NT2/D1 (cell line): ENCODE measurements at regions not wholly inside any gene's neighbourhood (a gene's known extent, or its start where the extent isn't known, plus 50 kb on each side); places are given as distances from the start of the nearest gene placed in this dataset.
"Not testable (repeated sequence)": the region's sequence is repeated elsewhere in the genome, so short reads cannot be mapped to it uniquely, and the experiment has no call there.

Source experiments
- DNase-seq: peaks from one replicate; pipeline ENCODE4 v3.0.0-alpha.2; 2011; ENCODE audit warnings: low read depth, low spot score
- H3K27me3 ChIP-seq: 2 replicates; pipeline ENCODE4 v1.6.0; 2011; ENCODE audit warnings: mild to moderate bottlenecking; ENCODE audit not compliant: insufficient read length, insufficient read depth
- H3K36me3 ChIP-seq: 2 replicates; pipeline ENCODE4 v1.6.1; 2011; ENCODE audit warnings: mild to moderate bottlenecking, low read length, mixed read lengths; ENCODE audit not compliant: insufficient read depth, insufficient read length
- H3K4me1 ChIP-seq: 2 replicates; pipeline ENCODE4 v1.5.1; 2011; ENCODE audit not compliant: insufficient read depth, insufficient read length
- H3K4me3 ChIP-seq: 2 replicates; pipeline ENCODE4 v1.5.1; 2011; ENCODE audit warnings: low read depth; ENCODE audit not compliant: insufficient read length
- H3K9ac ChIP-seq: 2 replicates; pipeline ENCODE4 v1.6.0; 2011; ENCODE audit warnings: low read depth; ENCODE audit not compliant: insufficient read length
- H3K9me3 ChIP-seq: 2 replicates; pipeline ENCODE4 v1.5.1; 2011; ENCODE audit warnings: mild to moderate bottlenecking, low read length; ENCODE audit not compliant: insufficient read depth
- SUZ12 ChIP-seq: IDR thresholded peaks from 2 replicates; pipeline ENCODE4 v1.6.1; 2011; ENCODE audit not compliant: insufficient read length, insufficient read depth; ENCODE audit errors: extremely low read depth
- YY1 ChIP-seq: IDR thresholded peaks from 2 replicates; pipeline ENCODE4 v1.6.1; 2011; ENCODE audit not compliant: insufficient read length, insufficient read depth
- ZNF274 ChIP-seq: IDR thresholded peaks from 2 replicates; pipeline ENCODE4 v1.6.1; 2011; ENCODE audit warnings: mild to moderate bottlenecking, low read depth, low read length

- no peaks in the 10 kb centered on the region for H3K9me3 ChIP-seq
- H3K4me3 ChIP-seq = no peak overlapping the region
- no peak for DNase-seq
- H3K27me3 ChIP-seq = no peaks in the 10 kb centered on the region
- TF ChIP-seq ZNF274 = no peak
- H3K36me3 ChIP-seq = peaks cover 68% of the 10 kb centered on the region
- H3K4me1 ChIP-seq = no peaks in the 10 kb centered on the region
- H3K9ac ChIP-seq = no peak overlapping the region
Observed at GRCh38 chrX:74216421-74216820, 87.6 kb upstream of the ZCCHC13 start.

- no peak overlapping the region for H3K9ac ChIP-seq
- no peaks in the 10 kb centered on the region for H3K27me3 ChIP-seq
- H3K9me3 ChIP-seq = no peaks in the 10 kb centered on the region
- no peak for TF ChIP-seq ZNF274
- no peak for TF ChIP-seq YY1
- TF ChIP-seq SUZ12 = no peak
- H3K4me1 ChIP-seq = no peaks in the 10 kb centered on the region
- no peak for DNase-seq
- peaks cover 45% of the 10 kb centered on the region for H3K36me3 ChIP-seq
- H3K4me3 ChIP-seq = no peak overlapping the region
Observed at GRCh38 chrX:74211911-74212310, 92.1 kb upstream of the ZCCHC13 start.

GRCh38 chrX:74207539-74207938, 96.4 kb upstream of the ZCCHC13 start:
- no peak for DNase-seq
- TF ChIP-seq SUZ12 (no peak), ZNF274 (no peak)
- Histone ChIP-seq H3K9me3 (no peaks in the 10 kb centered on the region), H3K9ac (no peak overlapping the region), H3K27me3 (no peaks in the 10 kb centered on the region), H3K4me3 (no peak overlapping the region), H3K36me3 (peaks cover 21% of the 10 kb centered on the region), H3K4me1 (no peaks in the 10 kb centered on the region)

- H3K9me3 ChIP-seq = no peaks in the 10 kb centered on the region
- H3K27me3 ChIP-seq = no peaks in the 10 kb centered on the region
- H3K36me3 ChIP-seq = no peaks in the 10 kb centered on the region
- no peaks in the 10 kb centered on the region for H3K4me1 ChIP-seq
- H3K9ac ChIP-seq = no peak overlapping the region
- TF ChIP-seq YY1 (no peak), ZNF274 (no peak), SUZ12 (no peak)
- no peak for DNase-seq
- no peak overlapping the region for H3K4me3 ChIP-seq
Observed at GRCh38 chrX:74195605-74196004, 108.4 kb upstream of the ZCCHC13 start.

GRCh38 chrX:74195120-74195519, 108.9 kb upstream of the ZCCHC13 start:
- no peak overlapping the region for H3K4me3 ChIP-seq
- no peaks in the 10 kb centered on the region for H3K27me3 ChIP-seq
- no peaks in the 10 kb centered on the region for H3K36me3 ChIP-seq
- TF ChIP-seq SUZ12 (no peak), ZNF274 (no peak), YY1 (no peak)
- no peak for DNase-seq
- H3K9ac ChIP-seq = no peak overlapping the region
- H3K4me1 ChIP-seq = no peaks in the 10 kb centered on the region
- no peaks in the 10 kb centered on the region for H3K9me3 ChIP-seq

- no peak for DNase-seq
- Histone ChIP-seq H3K27me3 (no peaks in the 10 kb centered on the region), H3K9me3 (no peaks in the 10 kb centered on the region), H3K4me1 (no peaks in the 10 kb centered on the region), H3K4me3 (no peak overlapping the region), H3K36me3 (no peaks in the 10 kb centered on the region), H3K9ac (no peak overlapping the region)
- TF ChIP-seq ZNF274 = no peak
- TF ChIP-seq YY1 = no peak
- no peak for TF ChIP-seq SUZ12
Observed at GRCh38 chrX:74187211-74187610, 116.8 kb upstream of the ZCCHC13 start.

GRCh38 chrX:74183047-74183446, 120.9 kb upstream of the ZCCHC13 start:
- H3K9me3 ChIP-seq, H3K4me1 ChIP-seq, H3K9ac ChIP-seq, H3K27me3 ChIP-seq, DNase-seq, H3K36me3 ChIP-seq, H3K4me3 ChIP-seq: not testable (repeated sequence)

- peaks cover 13% of the 10 kb centered on the region for H3K27me3 ChIP-seq
- not testable (repeated sequence) for H3K36me3 ChIP-seq, H3K9ac ChIP-seq, H3K4me1 ChIP-seq, DNase-seq, H3K4me3 ChIP-seq, H3K9me3 ChIP-seq
Observed at GRCh38 chrX:74181976-74182375, 122.0 kb upstream of the ZCCHC13 start.
